ENCODE measurements at regions not wholly inside any gene's neighbourhood (a gene's known extent, or its start where the extent isn't known, plus 50 kb on each side); places are given as distances from the start of the nearest gene placed in this dataset.
"Not testable (repeated sequence)": the region's sequence is repeated elsewhere in the genome, so short reads cannot be mapped to it uniquely, and the experiment has no call there.

GRCh38 chr5:62206150-62206829, 99.7 kb upstream of the KIF2A start:
- ATAC-seq (no peak), DNase-seq (ENCODE audit: low spot score in 2 of 2) (no peak)
- Mint-ChIP-seq H3K36me3 (no peaks in the 10 kb centered on the region), H3K9me3 (no peaks in the 10 kb centered on the region), H3K27ac (no peak overlapping the region)

GRCh38 chr5:62208218-62208852, 97.7 kb upstream of the KIF2A start:
- ATAC-seq, result no peak
- Mint-ChIP-seq H3K9me3 (no peaks in the 10 kb centered on the region), H3K36me3 (no peaks in the 10 kb centered on the region), H3K27ac (no peak overlapping the region)
- DNase-seq (ENCODE audit: low spot score in 2 of 2), result no peak

- Mint-ChIP-seq H3K9me3 (no peaks in the 10 kb centered on the region), H3K36me3 (no peaks in the 10 kb centered on the region), H3K27ac (no peak overlapping the region)
- no peak for ATAC-seq
- no peak for DNase-seq (ENCODE audit: low spot score in 2 of 2)
These were observed 94.6 kb upstream of the KIF2A start for GRCh38 chr5:62211405-62211804.

- H3K9me3 Mint-ChIP-seq, result no peaks in the 10 kb centered on the region
- H3K27ac Mint-ChIP-seq, result no peak overlapping the region
- H3K36me3 Mint-ChIP-seq, result no peaks in the 10 kb centered on the region
- ATAC-seq (no peak), DNase-seq (ENCODE audit: low spot score in 2 of 2) (no peak)
These were observed 93.4 kb upstream of the KIF2A start for GRCh38 chr5:62212648-62213047.

GRCh38 chr5:62214701-62215100, 91.3 kb upstream of the KIF2A start:
- Mint-ChIP-seq H3K27ac (no peak overlapping the region), H3K9me3 (no peaks in the 10 kb centered on the region), H3K36me3 (no peaks in the 10 kb centered on the region)
- ATAC-seq, result peak in 1 of 2 donors; percentile 86
- DNase-seq (ENCODE audit: low spot score in 2 of 2), result no peak

GRCh38 chr5:62216603-62217002, 89.4 kb upstream of the KIF2A start:
- not testable (repeated sequence) for DNase-seq (ENCODE audit: low spot score in 2 of 2); H3K36me3 Mint-ChIP-seq; ATAC-seq; H3K9me3 Mint-ChIP-seq; H3K27ac Mint-ChIP-seq

DNA sequence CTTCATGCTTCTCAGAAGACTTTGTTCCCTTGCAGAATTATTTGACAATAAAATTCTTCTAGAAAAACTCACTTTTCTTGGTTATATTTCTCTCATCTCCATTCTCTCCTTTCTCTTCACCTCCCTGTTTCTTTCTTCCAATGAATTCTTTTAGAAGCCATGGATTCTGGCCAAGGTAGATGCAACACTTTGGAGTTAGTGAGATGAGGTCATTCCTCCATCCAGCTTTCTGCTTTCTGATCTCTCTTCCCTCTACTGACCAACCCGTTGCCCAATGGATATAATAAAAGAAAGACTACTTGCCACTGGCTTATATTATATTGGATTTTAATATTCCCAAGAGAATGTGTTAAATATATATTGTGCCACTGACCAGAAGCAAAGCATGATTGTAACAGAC, 88.9 kb upstream of the KIF2A start:
- not testable (repeated sequence) for H3K27ac Mint-ChIP-seq; ATAC-seq; DNase-seq (ENCODE audit: low spot score in 2 of 2); H3K36me3 Mint-ChIP-seq; H3K9me3 Mint-ChIP-seq

GRCh38 chr5:62218860-62219259, 87.1 kb upstream of the KIF2A start:
- DNase-seq (ENCODE audit: low spot score in 2 of 2); ATAC-seq; H3K36me3 Mint-ChIP-seq; H3K27ac Mint-ChIP-seq; H3K9me3 Mint-ChIP-seq: not testable (repeated sequence)

- not testable (repeated sequence) for H3K27ac Mint-ChIP-seq; DNase-seq (ENCODE audit: low spot score in 2 of 2); H3K36me3 Mint-ChIP-seq; ATAC-seq; H3K9me3 Mint-ChIP-seq
These were observed 84.1 kb upstream of the KIF2A start for GRCh38 chr5:62221881-62222280.

GRCh38 chr5:62222305-62222704, 83.7 kb upstream of the KIF2A start:
- ATAC-seq; DNase-seq (ENCODE audit: low spot score in 2 of 2); H3K9me3 Mint-ChIP-seq; H3K36me3 Mint-ChIP-seq; H3K27ac Mint-ChIP-seq: not testable (repeated sequence)

DNA sequence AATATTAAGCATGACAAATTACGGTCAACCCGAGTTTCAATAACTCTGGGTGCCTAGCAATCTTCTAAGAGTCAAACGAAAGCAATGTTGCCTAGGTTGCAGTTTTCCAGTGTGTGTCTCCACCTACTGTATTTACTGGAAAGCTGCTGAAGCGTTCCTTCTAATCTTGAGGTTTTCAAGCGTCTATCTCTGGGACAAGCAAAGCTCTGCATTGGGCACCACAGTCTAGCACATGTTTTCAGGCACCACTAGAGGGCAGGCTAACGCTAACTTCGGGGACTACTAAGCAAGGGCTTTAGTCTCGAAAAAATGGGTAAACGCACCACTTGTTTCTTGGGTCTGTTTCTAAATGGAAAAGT, 82.7 kb upstream of the KIF2A start:
- H3K9me3 Mint-ChIP-seq, H3K36me3 Mint-ChIP-seq: not testable (repeated sequence)
- DNase-seq (ENCODE audit: low spot score in 2 of 2), result peak; percentile 67 to 68
- peak overlapping the region in 1 of 2 donors; percentile 92 for H3K27ac Mint-ChIP-seq
- peak; percentile 96 for ATAC-seq

DNA sequence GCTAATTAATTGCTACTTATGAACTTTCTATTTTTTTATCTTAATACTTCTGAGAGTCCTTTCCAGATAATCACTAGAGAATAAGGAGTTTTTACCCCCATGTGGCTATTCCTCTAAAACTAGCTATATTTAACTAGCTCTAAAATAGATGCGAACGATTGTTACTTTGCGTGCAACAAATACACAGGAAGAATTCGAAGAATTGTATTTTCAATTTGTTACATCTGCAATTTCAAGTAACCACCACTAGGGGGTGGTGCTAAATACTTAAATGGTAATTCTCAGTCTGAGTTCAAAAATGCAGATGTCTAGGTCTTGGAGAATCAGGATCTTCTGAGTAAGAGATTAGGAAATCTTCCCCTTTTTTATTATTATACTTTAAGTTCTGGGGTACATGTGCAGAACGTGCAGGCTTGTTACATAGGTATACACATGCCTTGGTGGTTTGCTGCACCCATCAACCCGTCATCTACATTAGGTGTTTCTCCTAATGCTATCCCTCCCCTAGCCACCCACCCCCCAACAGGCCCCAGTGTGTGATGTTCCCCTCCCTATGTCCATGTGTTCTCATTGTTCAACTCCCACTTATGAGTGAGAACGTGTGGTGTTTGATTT, 80.9 kb upstream of the KIF2A start:
- H3K27ac Mint-ChIP-seq, result peak overlapping the region in 1 of 2 donors; percentile 92
- H3K9me3 Mint-ChIP-seq; DNase-seq (ENCODE audit: low spot score in 2 of 2); H3K36me3 Mint-ChIP-seq; ATAC-seq: not testable (repeated sequence)

- not testable (repeated sequence) for H3K9me3 Mint-ChIP-seq; ATAC-seq; DNase-seq (ENCODE audit: low spot score in 2 of 2); H3K36me3 Mint-ChIP-seq; H3K27ac Mint-ChIP-seq
These were observed 75.1 kb upstream of the KIF2A start for GRCh38 chr5:62230876-62231388.

- Mint-ChIP-seq H3K36me3 (no peaks in the 10 kb centered on the region), H3K9me3 (no peaks in the 10 kb centered on the region), H3K27ac (no peak overlapping the region)
- no peak for ATAC-seq
- no peak for DNase-seq (ENCODE audit: low spot score in 2 of 2)
These were observed 74.4 kb upstream of the KIF2A start for GRCh38 chr5:62231576-62231975.

DNA sequence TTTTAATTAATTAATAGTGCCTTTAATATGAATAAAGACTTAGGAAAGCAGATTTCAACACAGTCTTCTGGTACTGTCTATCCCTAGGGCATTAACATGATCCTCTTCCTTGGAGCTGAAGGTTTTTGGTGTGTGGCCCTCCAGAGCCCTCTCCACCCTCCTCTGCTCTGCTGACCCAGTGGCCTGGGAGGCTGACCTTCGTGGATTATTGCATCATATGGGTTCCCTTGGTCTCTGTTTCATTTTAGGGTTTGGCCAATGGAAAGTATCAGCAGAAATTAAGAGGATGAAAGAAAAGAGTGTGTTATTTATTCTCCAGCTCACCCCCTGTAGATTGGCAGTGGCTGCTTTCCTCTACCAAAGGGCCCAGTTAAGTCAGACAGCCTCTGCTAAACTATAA, 73.8 kb upstream of the KIF2A start:
- DNase-seq (ENCODE audit: low spot score in 2 of 2); H3K36me3 Mint-ChIP-seq; H3K9me3 Mint-ChIP-seq; H3K27ac Mint-ChIP-seq; ATAC-seq: not testable (repeated sequence)

GRCh38 chr5:62233083-62234046, 72.6 kb upstream of the KIF2A start:
- peak; percentile 22 to 33 for ATAC-seq
- H3K9me3 Mint-ChIP-seq; DNase-seq (ENCODE audit: low spot score in 2 of 2); H3K27ac Mint-ChIP-seq; H3K36me3 Mint-ChIP-seq: not testable (repeated sequence)

DNA sequence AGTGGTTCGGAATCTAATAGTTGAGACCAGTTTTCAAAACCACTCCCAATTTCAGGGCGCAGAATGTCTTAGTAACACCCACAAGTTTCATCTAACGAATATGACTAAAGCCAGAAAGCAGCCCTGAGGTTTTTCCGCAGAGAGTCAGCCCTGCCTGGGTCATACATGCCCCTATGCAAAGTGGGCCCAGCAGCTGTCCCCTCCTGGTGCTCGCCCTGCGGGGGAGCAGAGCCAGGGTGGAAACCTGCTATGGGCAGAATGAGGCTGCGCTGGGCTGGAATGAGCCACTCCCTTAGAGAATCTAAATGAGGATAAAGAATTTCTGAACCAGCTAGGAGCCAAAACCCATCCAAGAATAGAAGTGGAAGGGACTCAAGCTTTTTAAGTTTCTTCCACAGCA, 69.4 kb upstream of the KIF2A start:
- not testable (repeated sequence) for H3K9me3 Mint-ChIP-seq; DNase-seq (ENCODE audit: low spot score in 2 of 2); H3K36me3 Mint-ChIP-seq; H3K27ac Mint-ChIP-seq
- peak; percentile 90 to 93 for ATAC-seq

Data from activated naive CD4-positive, alpha-beta T cell treated with anti-CD3 and anti-CD28 coated beads, Interleukin-2, amount 50 U/mL, for 72 hours (primary cell).